ENCODE measurements at regions not wholly inside any gene's neighbourhood (a gene's known extent, or its start where the extent isn't known, plus 50 kb on each side); places are given as distances from the start of the nearest gene placed in this dataset.

- no peak for DNase-seq (ENCODE audit: low read depth)
- in situ Hi-C loops (cut with HindIII; ENCODE audit: low sequenced_read_pairs), result no loop called here
- TF ChIP-seq, protein P1, sequence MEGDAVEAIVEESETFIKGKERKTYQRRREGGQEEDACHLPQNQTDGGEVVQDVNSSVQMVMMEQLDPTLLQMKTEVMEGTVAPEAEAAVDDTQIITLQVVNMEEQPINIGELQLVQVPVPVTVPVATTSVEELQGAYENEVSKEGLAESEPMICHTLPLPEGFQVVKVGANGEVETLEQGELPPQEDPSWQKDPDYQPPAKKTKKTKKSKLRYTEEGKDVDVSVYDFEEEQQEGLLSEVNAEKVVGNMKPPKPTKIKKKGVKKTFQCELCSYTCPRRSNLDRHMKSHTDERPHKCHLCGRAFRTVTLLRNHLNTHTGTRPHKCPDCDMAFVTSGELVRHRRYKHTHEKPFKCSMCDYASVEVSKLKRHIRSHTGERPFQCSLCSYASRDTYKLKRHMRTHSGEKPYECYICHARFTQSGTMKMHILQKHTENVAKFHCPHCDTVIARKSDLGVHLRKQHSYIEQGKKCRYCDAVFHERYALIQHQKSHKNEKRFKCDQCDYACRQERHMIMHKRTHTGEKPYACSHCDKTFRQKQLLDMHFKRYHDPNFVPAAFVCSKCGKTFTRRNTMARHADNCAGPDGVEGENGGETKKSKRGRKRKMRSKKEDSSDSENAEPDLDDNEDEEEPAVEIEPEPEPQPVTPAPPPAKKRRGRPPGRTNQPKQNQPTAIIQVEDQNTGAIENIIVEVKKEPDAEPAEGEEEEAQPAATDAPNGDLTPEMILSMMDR (IDR thresholded peaks at IDR 0.05; ENCODE audit: low read depth, low read length, missing control alignments), result no peak
- H3K4me3 ChIP-seq (ENCODE audit: low read depth, low read length), result no peak overlapping the region
These were observed 975.1 kb downstream of the TFAP2A start for GRCh38 chr6:9439621-9440330.

GRCh38 chr6:9437836-9438235, 977.0 kb downstream of the TFAP2A start:
- DNase-seq (ENCODE audit: low read depth), result no peak
- in situ Hi-C loops (cut with HindIII; ENCODE audit: low sequenced_read_pairs), result no loop called here
- no peak overlapping the region for H3K4me3 ChIP-seq (ENCODE audit: low read depth, low read length)
- TF ChIP-seq, protein P1 (IDR thresholded peaks at IDR 0.05; ENCODE audit: low read depth, low read length, missing control alignments), result no peak

GRCh38 chr6:9435281-9435680, 979.6 kb downstream of the TFAP2A start:
- TF ChIP-seq, protein P1 (IDR thresholded peaks at IDR 0.05; ENCODE audit: low read depth, low read length, missing control alignments), result no peak
- in situ Hi-C loops (cut with HindIII; ENCODE audit: low sequenced_read_pairs), result no loop called here
- no peak for DNase-seq (ENCODE audit: low read depth)

DNA sequence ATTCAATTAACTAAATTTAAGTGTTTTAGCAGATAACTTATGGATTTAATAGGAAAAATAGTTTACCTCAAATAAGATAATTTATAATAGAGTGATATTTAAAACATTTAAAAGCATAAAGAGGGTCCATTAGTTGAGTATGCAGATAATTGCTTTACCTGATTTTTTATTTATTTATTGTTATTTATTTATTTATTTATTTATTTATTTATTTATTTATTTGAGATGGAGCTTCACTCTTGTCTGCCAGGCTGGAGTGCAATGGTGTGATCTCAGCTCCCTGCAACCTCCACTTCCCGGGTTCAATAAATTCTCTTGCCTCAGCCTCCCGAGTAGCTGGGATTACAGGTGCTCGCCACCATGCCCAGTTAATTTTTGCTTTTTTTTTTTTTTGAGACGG, 982.9 kb downstream of the TFAP2A start:
- TF ChIP-seq, protein P1 (IDR thresholded peaks at IDR 0.05; ENCODE audit: low read depth, low read length, missing control alignments), result no peak
- no peak overlapping the region for H3K4me3 ChIP-seq (ENCODE audit: low read depth, low read length)
- in situ Hi-C loops (cut with HindIII; ENCODE audit: low sequenced_read_pairs), result no loop called here
- DNase-seq (ENCODE audit: low read depth), result no peak

More at GRCh38 chr6:9435281-9435680, 979.6 kb downstream of the TFAP2A start:
- no peak overlapping the region for H3K4me3 ChIP-seq (ENCODE audit: low read depth, low read length)

- TF ChIP-seq, protein P1 (IDR thresholded peaks at IDR 0.05; ENCODE audit: low read depth, low read length, missing control alignments), result no peak
- in situ Hi-C loops (cut with HindIII; ENCODE audit: low sequenced_read_pairs), result no loop called here
- H3K4me3 ChIP-seq (ENCODE audit: low read depth, low read length), result no peak overlapping the region
- DNase-seq (ENCODE audit: low read depth), result no peak
These were observed 986.3 kb downstream of the TFAP2A start for GRCh38 chr6:9428421-9429172.

- TF ChIP-seq, protein P1 (IDR thresholded peaks at IDR 0.05; ENCODE audit: low read depth, low read length, missing control alignments), result no peak
- DNase-seq (ENCODE audit: low read depth), result no peak
- no peak overlapping the region for H3K4me3 ChIP-seq (ENCODE audit: low read depth, low read length)
- in situ Hi-C loops (cut with HindIII; ENCODE audit: low sequenced_read_pairs), result no loop called here
These were observed 986.8 kb upstream of the SLC35B3 start for GRCh38 chr6:9422138-9422537.
